Esophagus muscularis mucosa (tissue), 4 donors: ENCODE measurements at regions not wholly inside any gene's neighbourhood (a gene's known extent, or its start where the extent isn't known, plus 50 kb on each side); places are given as distances from the start of the nearest gene placed in this dataset.

Experiments
- DNase-seq: peaks from one replicate; pipeline ENCODE4 v3.0.0-alpha.2; 2017; ENCODE audit errors: extremely low spot score
- H3K27ac ChIP-seq, 4 donors: fragments of 200-600 bp; sonication (generic); replicated peaks in 1 of 4; 1 replicate in 3 of 4; 2 replicates in 1 of 4; pipeline ENCODE4 v1.5.1; 2016 to 2019; ENCODE audit warnings: mild to moderate bottlenecking in 1 of 4
- H3K27me3 ChIP-seq, 4 donors: fragments of 200-600 bp; sonication (generic); one replicate each; pipeline versions ENCODE4 v1.5.1 to v1.6.0; 2016 to 2019
- H3K36me3 ChIP-seq, 4 donors: fragments of 200-600 bp; sonication (generic); one replicate each; pipeline ENCODE4 v1.5.1; 2016 to 2019
- H3K4me1 ChIP-seq, 4 donors: fragments of 200-600 bp; sonication (generic); one replicate each; pipeline ENCODE4 v1.5.1; 2016 to 2019
- H3K4me3 ChIP-seq, 4 donors: fragments of 200-600 bp; sonication (generic); 1 replicate in 2 of 4; 2 replicates in 2 of 4; pipeline ENCODE4 v1.5.1; 2016 to 2019; ENCODE audit warnings: mild to moderate bottlenecking in 4 of 4, moderate library complexity in 1 of 4
- H3K9me3 ChIP-seq, 4 donors: fragments of 200-600 bp; sonication (generic); 1 replicate in 3 of 4; 2 replicates in 1 of 4; pipeline ENCODE4 v1.5.1; 2016 to 2019
- EP300 ChIP-seq: sonication (generic); formaldehyde crosslinking; IDR thresholded peaks from one replicate; pipeline ENCODE4 v1.6.1; 2017; ENCODE audit warnings: antibody characterized with exemption
- POLR2A ChIP-seq: fragments of 450-650 bp; IDR thresholded peaks from one replicate; pipeline ENCODE4 v1.6.1; 2017; ENCODE audit warnings: antibody characterized with exemption, moderate library complexity, mild to moderate bottlenecking, low read depth
- POLR2AphosphoS5 ChIP-seq, 2 donors: sonication (generic); formaldehyde crosslinking; IDR thresholded peaks; one replicate each; pipeline ENCODE4 v1.6.1; 2017; ENCODE audit warnings: antibody characterized with exemption in 2 of 2
- WGBS: methylation state at CpG from one replicate; pipeline ENCODE4 v1.1.5; 2018; 5-methylcytosine and 5-hydroxymethylcytosine counted together
- intact Hi-C: fragments of 100-400 bp; cut with DNase I; formaldehyde crosslinking; loops from one replicate; pipeline ENCODE4 v1.15.1; 2023
- TF ChIP-seq, protein P1 (sequence below), 3 experiments: fragments of 200-600 bp in 2 of 3; fragments of 450-650 bp in 1 of 3; sonication (generic) in 2 of 3; IDR thresholded peaks; one replicate each; pipeline ENCODE4 v1.5.1; 2017 to 2019; ENCODE audit warnings: antibody characterized with exemption in 3 of 3, mild to moderate bottlenecking in 2 of 3, moderate library complexity in 1 of 3

GRCh38 chr12:95390192-95390591 is 83.8 kb upstream of the METAP2 start:
- Histone ChIP-seq H3K36me3 (no peaks in the 10 kb centered on the region), H3K4me1 (peaks cover 2 to 27% (median 16%) of the 10 kb centered on the region in 4 donors), H3K27ac (no peak overlapping the region), H3K27me3 (no peaks in the 10 kb centered on the region), H3K4me3 (no peak overlapping the region), H3K9me3 (no peaks in the 10 kb centered on the region)
- 81% methylated on average over 1 of the region's 1 CpG for WGBS
- intact Hi-C loops = no loop called here
- no peak for DNase-seq
- no peak for TF ChIP-seq POLR2A
- TF ChIP-seq, protein P1, sequence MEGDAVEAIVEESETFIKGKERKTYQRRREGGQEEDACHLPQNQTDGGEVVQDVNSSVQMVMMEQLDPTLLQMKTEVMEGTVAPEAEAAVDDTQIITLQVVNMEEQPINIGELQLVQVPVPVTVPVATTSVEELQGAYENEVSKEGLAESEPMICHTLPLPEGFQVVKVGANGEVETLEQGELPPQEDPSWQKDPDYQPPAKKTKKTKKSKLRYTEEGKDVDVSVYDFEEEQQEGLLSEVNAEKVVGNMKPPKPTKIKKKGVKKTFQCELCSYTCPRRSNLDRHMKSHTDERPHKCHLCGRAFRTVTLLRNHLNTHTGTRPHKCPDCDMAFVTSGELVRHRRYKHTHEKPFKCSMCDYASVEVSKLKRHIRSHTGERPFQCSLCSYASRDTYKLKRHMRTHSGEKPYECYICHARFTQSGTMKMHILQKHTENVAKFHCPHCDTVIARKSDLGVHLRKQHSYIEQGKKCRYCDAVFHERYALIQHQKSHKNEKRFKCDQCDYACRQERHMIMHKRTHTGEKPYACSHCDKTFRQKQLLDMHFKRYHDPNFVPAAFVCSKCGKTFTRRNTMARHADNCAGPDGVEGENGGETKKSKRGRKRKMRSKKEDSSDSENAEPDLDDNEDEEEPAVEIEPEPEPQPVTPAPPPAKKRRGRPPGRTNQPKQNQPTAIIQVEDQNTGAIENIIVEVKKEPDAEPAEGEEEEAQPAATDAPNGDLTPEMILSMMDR (IDR thresholded peaks at IDR 0.05) = no peak
- no peak for TF ChIP-seq EP300
- no peak for TF ChIP-seq POLR2AphosphoS5 (IDR thresholded peaks at IDR 0.05)

DNA sequence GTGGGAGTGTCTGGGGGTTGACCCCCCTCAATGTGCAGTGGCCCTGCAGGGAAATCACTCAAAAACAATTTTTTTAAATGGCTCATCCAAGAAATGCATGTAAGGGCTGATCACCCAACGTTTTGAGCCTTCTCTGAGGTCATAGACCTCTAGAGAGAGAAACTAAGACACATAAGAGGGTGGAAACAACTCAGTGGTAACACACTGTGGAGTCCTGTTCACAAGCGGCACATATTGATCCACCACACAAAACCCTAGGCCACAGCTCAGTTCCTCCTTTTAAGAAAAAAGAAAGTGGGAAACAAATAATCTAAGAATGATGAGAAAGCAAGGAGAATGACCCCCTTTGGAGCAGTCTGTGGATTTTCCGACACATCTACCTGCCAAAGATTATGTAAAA is 83.0 kb upstream of the METAP2 start:
- 85% methylated on average over 3 of the region's 3 CpGs for WGBS
- no peak overlapping the region for H3K27ac ChIP-seq
- peaks cover 2 to 26% (median 17%) of the 10 kb centered on the region in 4 donors for H3K4me1 ChIP-seq
- no peaks in the 10 kb centered on the region for H3K27me3 ChIP-seq
- no peaks in the 10 kb centered on the region for H3K9me3 ChIP-seq
- TF ChIP-seq POLR2AphosphoS5 (IDR thresholded peaks at IDR 0.05) (no peak), EP300 (no peak), POLR2A (no peak)
- TF ChIP-seq, protein P1 (IDR thresholded peaks at IDR 0.05) = no peak
- no peak for DNase-seq
- H3K4me3 ChIP-seq = no peak overlapping the region
- no peaks in the 10 kb centered on the region for H3K36me3 ChIP-seq
- intact Hi-C loops = no loop called here

DNA sequence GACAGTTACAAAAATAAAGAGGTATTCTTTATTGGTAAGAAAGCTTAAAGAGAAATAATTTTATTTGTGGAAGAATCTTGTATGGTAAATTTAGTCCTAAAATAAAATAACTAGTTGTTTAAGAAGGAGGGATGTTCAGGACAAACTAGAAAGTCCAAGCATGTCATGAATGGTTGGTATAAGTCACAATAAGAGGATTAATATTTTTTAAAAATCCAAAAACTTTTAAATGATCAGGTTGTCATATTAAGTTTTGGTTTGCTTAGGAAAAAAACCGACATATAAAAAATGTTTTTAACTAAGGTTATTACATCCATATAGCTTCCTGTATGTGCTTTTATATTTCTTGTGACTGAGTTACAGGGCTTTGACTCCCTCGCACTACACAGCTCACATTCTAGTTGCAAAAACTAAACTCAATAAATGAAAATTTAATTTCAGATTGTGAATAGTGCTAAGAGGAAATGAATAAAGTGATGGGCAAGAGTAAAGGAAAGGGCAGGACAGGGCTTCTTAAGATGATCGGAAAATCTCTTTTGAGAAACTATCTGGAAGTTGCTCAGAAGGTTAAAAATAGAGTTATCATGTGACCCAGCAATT is 80.7 kb upstream of the METAP2 start:
- no peak overlapping the region for H3K27ac ChIP-seq
- no peaks in the 10 kb centered on the region for H3K27me3 ChIP-seq
- H3K4me3 ChIP-seq = no peak overlapping the region
- peaks cover 0 to 38% (median 27%) of the 10 kb centered on the region in 4 donors for H3K4me1 ChIP-seq
- no peak for TF ChIP-seq POLR2A
- no peaks in the 10 kb centered on the region for H3K36me3 ChIP-seq
- intact Hi-C loops = no loop called here
- WGBS = 66% methylated on average over 3 of the region's 3 CpGs
- no peak for DNase-seq
- no peaks in the 10 kb centered on the region for H3K9me3 ChIP-seq

DNA sequence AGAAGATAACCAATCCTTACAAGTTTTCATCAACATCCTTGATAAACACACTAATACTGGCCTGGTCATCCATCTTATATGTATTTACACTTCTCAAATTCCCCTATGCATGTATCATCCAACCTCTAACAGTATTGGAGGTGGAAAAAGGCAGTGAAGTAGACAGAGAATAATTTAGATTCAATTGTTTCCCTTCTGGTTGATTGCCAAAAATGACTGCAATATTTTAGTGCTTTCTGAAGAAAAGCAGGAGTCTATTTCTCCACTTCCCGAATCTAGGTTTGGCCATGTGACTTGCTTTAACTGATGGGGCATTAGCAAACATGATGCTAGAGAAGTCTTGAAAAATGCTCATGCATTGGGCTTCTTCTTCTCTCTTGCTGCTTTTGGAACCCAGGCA is 78.3 kb upstream of the METAP2 start:
- TF ChIP-seq EP300 = no peak
- TF ChIP-seq POLR2AphosphoS5 (IDR thresholded peaks at IDR 0.05) = peak in 1 of 2 donors; percentile 15
- H3K4me3 ChIP-seq = no peak overlapping the region
- intact Hi-C loops = no loop called here
- peak overlapping the region in 2 of 4 donors; percentile 53 to 55 for H3K27ac ChIP-seq
- H3K36me3 ChIP-seq = no peaks in the 10 kb centered on the region
- H3K27me3 ChIP-seq = no peaks in the 10 kb centered on the region
- WGBS = 4% methylated on average over 1 of the region's 1 CpG
- no peak for DNase-seq
- H3K9me3 ChIP-seq = no peaks in the 10 kb centered on the region
- H3K4me1 ChIP-seq = peaks cover 0 to 38% (median 27%) of the 10 kb centered on the region in 4 donors

DNA sequence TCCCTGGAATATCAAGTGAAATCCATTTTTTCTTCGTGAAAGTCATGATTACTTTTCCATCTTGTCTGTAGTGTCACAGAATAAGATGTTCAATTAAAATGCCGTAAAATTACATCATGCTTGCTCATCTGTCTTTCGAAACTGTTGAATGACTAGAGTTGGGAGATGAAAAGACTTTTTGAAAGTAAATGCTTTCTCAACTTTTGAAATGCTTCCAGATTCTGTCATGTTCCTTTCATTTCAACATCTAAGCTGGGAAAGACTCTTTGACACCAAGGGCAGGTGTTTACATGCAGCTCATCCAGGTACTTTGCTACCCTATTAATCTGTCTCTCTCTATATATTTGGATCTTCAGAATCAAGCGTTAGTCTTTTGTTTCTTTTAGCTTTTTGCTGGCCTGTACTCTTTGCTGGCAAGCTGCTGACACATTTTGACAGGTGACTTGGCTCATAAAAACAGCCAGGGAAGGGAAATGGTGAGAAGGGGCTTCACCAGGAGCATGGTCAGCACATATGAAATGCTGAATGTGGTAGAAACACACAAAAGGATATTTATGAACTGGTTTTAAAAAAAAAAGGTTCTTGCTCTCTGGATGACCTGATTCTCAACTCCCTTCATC is 77.0 kb upstream of the METAP2 start:
- H3K36me3 ChIP-seq = no peaks in the 10 kb centered on the region
- intact Hi-C loops = no loop called here
- H3K9me3 ChIP-seq = no peaks in the 10 kb centered on the region
- H3K4me1 ChIP-seq = peaks cover 0 to 38% (median 27%) of the 10 kb centered on the region in 4 donors
- H3K27me3 ChIP-seq = no peaks in the 10 kb centered on the region
- no peak for DNase-seq
- peak overlapping the region; percentile 15 to 55 (median 52) for H3K27ac ChIP-seq
- WGBS = 29% methylated on average over 4 of the region's 4 CpGs
- TF ChIP-seq POLR2AphosphoS5 (IDR thresholded peaks at IDR 0.05) (peak in 1 of 2 donors; percentile 40), EP300 (no peak)
- no peak overlapping the region for H3K4me3 ChIP-seq

GRCh38 chr12:95397571-95397970 is 76.4 kb upstream of the METAP2 start:
- Histone ChIP-seq H3K27me3 (no peaks in the 10 kb centered on the region), H3K36me3 (no peaks in the 10 kb centered on the region), H3K27ac (peak overlapping the region; percentile 15 to 55 (median 52)), H3K4me3 (no peak overlapping the region), H3K9me3 (no peaks in the 10 kb centered on the region), H3K4me1 (peaks cover 0 to 38% (median 27%) of the 10 kb centered on the region in 4 donors)
- DNase-seq = no peak
- 44% methylated on average over 5 of the region's 5 CpGs for WGBS
- no peak for TF ChIP-seq EP300
- no peak for TF ChIP-seq POLR2A
- no peak for TF ChIP-seq POLR2AphosphoS5 (IDR thresholded peaks at IDR 0.05)
- TF ChIP-seq, protein P1 (IDR thresholded peaks at IDR 0.05) = no peak
- intact Hi-C loops = no loop called here
